GM23248 (cell line): ENCODE measurements at regions not wholly inside any gene's neighbourhood (a gene's known extent, or its start where the extent isn't known, plus 50 kb on each side); places are given as distances from the start of the nearest gene placed in this dataset.

ENCODE experiments used
- EZH2 ChIP-seq: fragments of 200-600 bp; sonication (generic); IDR thresholded peaks from 2 replicates; pipeline ENCODE4 v1.6.1; 2018; ENCODE audit warnings: antibody characterized with exemption, mild to moderate bottlenecking; ENCODE audit not compliant: insufficient read depth, poor library complexity, severe bottlenecking
- EZH2phosphoT487 ChIP-seq: fragments of 200-600 bp; sonication (generic); IDR thresholded peaks from 2 replicates; pipeline ENCODE4 v1.6.1; 2018; ENCODE audit warnings: antibody characterized with exemption, moderate library complexity, mild to moderate bottlenecking, low read depth; ENCODE audit not compliant: insufficient read depth

GRCh38 chr14:55893705-55894104, 224.5 kb upstream of the PELI2 start:
- TF ChIP-seq EZH2 (no peak), EZH2phosphoT487 (no peak)
